ENCODE measurements at regions not wholly inside any gene's neighbourhood (a gene's known extent, or its start where the extent isn't known, plus 50 kb on each side); places are given as distances from the start of the nearest gene placed in this dataset.
"Not testable (repeated sequence)": the region's sequence is repeated elsewhere in the genome, so short reads cannot be mapped to it uniquely, and the experiment has no call there.

DNA sequence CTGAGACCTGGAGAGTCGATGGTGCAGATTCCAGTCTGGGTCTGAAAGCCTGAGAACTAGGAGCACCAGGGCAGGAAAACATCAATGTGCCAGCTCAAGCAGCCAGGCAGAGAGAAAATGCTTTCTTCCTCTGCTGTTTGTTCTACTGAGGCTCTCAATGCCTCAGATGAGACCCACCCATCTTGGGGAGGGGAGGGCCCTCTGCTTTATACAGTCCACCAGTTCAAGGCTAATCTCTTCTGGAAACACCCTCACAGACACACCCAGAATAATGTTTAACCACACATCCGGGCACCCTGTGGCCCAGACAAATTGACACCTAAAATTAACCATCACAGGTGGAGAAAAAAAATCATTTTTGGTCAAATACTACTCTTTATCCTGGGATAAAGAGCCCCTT, 89.3 kb upstream of the SLC22A23 start:
- no peak for DNase-seq (ENCODE audit: low spot score)

DNA sequence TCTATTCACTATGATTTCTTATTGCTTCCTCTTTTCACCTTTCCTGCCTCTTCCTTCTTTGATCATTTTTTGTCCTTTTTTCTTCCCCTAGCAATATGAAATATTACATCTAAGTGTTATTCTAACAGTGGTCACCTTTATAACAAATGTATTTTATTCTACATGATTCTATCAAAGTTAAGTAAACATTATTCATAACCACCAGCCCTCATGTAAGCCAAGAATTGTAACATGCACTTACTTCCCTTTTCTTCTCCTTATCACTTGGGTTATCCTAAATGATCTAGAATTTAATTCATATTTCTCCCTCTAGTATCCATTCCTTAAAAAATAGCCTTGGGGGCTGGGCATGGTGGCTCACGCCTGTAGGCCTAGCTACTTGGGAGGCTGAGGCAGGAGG, 88.3 kb upstream of the SLC22A23 start:
- no peak for DNase-seq (ENCODE audit: low spot score)

DNA sequence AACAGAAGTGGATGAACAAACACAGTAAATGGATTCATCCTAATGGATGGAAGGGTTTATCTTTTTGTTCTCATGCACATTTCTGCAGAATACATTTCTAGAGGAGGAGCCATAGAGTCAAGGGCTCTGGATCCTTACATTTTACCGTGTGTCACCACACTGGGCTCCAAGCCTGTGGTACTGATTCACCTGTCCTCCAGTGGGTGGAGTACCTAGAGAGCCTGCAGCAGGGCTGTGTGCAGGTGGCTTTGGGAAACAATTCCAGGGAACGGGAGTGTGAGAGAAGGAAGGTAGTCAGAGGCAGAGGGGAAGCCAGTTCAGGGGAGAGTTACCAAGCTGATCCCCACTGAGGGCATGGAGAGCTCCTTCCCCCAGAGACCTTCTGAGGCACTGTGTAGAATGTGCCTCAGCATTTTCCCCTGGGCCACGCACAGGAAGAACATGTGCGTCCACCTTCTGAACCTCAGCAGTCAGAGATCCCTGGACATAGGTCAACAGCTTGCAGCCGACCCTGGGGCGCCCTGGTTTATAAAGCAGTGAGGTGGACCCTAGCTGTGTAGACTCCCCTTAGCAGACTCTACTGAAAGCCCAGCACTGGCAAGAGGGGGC, 85.3 kb upstream of the SLC22A23 start:
- no peak for DNase-seq (ENCODE audit: low spot score)

DNA sequence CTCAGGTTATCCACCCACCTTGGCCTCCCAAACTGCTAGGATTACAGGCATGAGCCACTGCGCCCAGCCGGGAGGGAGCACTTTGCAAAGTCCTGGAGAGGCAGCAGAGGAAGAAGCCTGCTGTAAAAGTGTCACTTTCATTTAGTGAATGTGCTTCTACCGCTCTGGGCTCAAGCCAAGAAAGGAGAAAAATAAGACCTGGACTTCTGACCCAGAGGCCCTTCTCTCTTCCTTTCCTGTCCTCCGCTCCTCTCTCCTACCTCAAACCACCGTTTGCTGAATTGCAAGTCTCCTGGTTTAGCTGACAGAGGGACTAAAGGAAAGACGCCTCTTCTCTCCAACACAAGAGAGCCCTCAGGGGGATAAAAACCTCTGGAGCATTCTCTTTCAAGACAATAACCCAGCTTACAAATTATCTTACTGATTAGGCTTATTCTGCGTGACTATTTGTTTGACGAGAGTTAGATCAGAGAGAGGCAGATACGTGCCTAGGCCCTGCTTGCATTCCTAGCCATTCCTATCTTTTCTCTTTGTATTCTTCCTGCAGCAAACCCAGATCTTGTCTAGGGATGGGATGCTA, 84.2 kb upstream of the SLC22A23 start:
- DNase-seq (ENCODE audit: low spot score): no peak

DNA sequence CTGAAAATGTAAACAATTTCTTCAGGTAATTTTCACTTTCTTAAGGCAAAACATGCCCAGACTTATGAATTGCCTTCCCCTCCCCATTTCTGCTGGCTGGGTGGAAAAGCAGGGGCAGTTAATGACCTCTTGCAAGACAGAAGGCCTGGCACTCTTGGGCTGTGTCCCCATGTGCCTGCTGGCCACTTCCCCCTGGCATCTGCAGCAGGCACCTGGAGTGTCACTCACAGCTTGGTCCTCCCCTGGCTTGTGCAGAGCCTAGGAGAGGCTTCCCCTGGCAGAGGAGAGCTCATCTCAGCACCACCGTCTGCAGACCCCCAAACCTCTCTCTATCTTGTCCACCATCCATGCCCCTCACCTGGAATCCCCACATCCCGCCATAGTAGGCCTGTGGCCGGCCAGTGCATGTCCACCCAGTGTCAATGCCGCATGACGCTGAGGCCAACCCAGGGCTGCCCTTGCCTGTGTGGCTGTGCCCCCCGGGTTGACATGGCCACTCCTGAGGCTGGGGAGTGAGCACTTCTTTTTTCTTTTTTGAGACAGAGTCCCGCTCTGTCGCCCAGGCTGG, 83.5 kb upstream of the SLC22A23 start:
- no peak for DNase-seq (ENCODE audit: low spot score)

DNA sequence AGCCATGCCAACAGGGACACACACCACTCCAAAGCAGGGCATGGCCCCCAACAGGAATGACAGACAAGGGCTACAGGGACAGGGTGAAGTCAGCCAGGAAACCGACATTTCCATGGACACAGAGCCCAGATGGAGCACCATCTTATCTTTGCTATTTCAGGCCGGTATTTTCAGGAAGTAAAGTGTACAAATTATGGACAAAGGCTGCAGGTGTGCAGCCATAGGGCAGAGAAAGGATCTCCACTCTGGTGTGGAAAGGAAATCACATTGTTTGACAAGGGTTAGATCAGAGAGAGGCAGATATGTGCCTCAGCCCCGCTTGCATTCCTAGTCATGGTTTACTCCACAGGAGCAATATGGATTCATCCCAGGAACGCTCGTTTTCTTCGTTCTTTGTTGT, 81.7 kb upstream of the SLC22A23 start:
- DNase-seq (ENCODE audit: low spot score): no peak

DNA sequence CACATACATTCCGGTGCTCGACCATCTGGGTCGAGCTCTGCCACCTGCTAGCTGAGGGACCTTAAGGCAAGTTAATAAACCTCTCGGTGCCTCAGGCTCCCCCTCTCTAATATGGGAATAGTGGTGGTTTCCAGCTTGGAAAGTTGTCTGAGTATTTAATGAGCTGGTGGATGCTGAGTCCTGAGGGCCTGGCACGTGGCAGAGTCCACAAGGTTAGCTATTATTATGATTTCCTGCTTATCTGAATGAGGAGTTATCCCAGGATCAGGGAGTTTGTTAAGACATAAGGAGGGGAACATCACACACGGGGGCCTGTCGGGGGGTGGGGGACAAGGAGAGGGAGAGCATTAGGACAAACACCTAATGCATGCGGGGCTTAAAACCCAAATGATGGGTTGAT, 80.1 kb upstream of the SLC22A23 start:
- DNase-seq (ENCODE audit: low spot score): no peak

DNA sequence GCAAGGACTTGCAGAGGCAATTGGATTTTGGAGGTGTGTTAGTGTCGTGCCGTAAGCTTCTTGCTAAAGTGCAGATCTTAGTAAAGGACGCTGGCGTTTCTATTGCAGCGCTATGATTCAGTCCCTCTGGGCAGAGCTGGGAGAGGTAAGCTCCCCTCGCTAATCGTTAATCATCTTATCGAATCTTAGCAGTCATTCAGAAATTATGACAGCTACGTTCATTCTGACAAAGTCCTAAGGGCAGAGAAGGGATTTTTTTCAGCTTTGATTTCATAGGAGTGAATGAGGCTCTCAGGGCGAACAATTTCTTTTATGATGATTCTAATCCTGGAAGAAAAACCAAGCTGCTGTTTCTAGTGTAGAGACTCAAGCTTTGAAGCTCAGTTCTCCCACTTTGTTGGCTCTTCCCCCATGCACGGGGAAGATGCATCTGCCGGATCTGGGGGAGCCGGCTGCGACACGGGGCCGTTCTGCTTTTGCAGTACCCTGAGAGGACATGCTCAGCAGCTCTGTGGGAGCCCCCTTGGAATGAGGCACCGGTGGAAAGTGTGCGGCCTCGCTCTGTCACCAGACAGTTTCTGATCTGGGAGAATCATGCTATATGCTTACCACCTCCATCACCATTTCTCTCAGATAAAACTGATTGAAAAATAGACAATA, 79.1 kb upstream of the SLC22A23 start:
- no peak for DNase-seq (ENCODE audit: low spot score)

DNA sequence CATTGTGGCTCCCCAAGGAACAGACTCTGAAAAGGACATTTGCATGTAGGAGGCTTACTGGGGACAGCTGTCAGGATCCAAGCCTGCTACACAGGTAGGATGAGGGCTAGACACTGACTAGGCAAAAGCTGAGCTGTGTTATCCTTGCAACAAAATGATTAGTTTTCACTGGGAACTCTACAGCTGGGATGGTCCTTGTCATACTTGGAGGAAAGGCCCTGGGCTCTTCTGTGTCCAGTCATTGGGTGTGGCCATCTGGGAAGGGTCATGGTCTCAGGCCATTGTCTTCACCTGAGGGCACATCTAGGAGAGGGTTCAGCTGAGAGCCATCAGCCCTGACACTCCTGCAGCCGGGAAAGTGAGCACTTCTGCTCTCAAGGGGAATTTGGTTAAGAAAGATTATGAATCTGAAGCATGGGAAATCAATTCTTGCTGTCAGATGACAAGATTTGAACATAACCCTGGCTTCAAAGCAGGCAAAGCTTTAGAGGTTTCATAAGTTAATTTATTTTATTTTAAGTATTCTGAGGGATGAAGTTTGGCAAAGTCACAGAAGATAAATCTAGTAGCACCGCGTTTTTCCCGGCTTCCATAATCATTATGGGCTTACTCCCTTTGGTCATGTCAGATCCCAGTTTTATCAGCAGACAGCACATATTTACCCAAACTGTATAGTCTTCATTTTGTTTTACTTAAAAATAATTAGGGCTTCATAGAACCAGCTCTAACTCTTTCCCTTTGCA, 78.4 kb upstream of the SLC22A23 start:
- no peak for DNase-seq (ENCODE audit: low spot score)

DNA sequence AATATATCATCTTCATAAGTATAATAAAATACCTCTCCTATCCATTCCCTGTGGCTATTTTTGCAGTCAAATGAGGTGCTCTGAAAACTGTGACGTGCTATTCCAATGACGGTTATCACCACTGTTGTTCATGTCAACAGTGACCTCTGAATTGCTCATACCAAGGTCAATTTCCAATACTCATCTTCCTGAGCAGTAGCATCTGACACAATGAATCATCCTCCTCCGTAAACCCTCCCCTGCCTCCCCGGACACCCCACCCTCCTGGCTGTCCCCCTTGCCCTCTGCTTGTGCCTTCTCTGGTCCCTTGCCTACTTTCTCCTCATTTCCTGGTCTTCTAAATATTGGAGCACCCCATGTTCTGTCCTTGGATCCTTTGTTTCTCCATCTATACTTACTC, 77.7 kb upstream of the SLC22A23 start:
- DNase-seq (ENCODE audit: low spot score): no peak

DNA sequence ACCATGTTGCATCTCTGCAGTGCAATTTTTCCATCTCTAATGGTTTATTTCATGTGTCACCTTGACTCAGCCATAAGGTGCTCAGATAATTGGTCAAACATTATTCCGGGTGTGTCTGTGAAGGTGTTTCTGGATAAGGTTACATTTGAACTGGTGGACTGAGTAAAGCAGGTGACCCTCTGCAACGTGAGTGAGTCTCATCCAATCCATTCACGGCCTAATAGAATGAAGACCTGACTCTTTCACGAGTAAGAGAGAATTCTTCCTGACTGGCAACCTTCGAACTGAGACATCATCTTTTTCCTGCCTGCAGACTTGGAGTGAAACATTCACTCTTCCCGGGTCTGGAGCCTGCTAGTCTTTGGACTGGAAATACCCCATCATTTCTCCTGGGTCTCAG, 77.1 kb upstream of the SLC22A23 start:
- DNase-seq (ENCODE audit: low spot score): no peak

DNA sequence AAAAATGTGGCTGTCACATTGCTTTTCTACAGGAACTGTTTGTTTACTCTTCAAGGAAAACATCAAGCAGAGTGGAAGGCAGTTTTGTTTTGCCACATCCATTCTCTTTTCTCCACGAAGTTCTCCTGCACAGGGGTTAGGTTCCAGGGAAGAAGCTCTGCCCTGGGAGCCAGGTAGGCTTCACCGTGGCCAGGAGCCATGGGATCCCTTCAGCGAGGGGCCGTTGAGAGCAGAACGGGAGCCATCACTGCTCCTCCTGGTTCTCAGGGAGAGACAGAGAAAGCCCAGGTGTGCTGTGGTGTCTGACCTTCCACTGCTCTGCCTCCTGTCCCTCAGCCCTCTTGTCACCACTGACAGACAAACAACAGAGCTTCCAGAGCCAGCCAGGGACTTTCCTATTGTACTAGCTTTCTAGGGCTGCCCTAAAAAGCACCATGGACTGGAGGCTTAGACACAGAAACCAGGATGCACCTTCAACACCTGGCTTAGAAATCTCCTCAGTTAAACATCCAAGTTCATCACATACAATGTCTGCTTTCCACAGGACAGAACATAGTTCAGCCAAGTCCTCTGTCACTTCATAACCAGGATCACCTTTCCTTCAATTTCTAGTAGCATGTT, 75.6 kb upstream of the SLC22A23 start:
- no peak for DNase-seq (ENCODE audit: low spot score)

DNA sequence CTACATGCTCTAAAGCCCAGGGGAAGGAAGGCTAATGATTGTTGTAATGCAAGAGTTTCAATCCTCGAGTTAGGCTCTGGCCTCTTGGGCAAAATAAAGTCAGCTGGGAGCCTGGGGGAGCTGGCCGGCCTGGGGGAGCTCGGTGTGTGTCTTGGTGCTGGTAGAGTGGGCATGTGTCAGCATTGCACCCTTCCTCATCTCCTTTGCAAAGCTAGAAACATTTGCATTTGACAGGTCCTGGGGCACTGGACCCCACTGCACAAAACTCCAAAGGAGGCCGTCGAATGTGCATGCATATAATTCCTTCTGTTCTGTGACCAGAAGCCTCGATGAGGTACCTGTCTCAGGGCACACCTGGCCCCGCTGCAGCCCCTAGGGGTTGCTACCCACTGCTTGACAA, 74.6 kb upstream of the SLC22A23 start:
- DNase-seq (ENCODE audit: low spot score): no peak

DNA sequence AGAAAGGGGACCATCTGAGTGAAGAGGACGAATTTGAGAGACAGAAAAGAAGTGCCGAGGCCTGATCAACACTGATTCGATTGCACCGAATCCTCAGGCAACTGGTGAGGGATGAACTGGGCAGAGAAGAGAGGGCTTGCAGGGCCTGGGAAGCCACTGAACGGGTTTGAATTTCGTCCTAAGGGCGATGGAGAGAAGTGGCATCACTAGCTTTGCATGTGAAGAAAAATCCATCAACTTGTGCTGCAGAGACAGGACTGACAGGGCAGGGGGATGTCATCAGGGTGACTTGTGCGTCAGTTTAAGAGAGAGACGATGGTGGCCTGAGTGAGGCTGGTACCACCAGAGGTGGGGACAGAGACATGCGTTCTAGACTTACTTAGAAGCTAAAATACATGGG, 73.7 kb upstream of the SLC22A23 start:
- DNase-seq (ENCODE audit: low spot score): no peak

DNA sequence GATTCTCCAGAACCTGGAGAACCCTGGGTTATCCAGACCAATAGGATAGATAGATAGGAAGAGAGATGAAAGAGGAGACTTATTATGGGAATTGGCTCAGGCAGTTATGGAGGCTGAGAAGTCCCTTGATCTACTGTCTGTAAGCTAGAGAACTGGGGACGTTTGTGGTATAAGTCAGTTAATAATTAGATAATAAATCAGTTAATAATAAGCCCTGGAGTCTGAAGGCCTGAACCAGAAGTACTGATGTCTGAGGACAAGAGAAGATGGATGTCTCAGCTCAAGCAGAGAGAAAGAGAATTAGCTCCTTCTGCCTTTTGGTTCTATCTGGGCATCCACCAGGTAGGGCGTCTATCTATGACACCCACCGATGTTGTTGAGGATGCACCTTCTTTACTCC, 72.9 kb upstream of the SLC22A23 start:
- DNase-seq (ENCODE audit: low spot score): no peak

DNA sequence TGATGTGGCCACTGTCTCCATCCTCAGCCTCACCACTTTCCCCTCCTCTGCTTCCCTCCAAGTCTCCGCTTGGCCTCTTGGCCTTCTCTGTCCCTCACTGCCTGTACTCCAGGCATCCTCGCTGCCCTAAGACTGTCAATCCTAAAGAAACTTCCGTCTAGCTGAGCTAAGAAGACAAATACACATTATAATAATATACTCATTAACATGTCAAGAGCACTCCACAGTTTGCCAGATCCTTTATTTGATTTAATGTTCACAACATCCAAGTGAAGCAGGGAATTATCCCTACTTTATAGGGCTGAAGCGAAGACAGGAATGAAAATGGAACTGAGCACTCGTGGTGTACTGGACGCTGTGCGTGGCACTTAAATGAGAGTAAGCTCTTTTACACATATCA, 72.4 kb upstream of the SLC22A23 start:
- no peak for DNase-seq (ENCODE audit: low spot score)

DNA sequence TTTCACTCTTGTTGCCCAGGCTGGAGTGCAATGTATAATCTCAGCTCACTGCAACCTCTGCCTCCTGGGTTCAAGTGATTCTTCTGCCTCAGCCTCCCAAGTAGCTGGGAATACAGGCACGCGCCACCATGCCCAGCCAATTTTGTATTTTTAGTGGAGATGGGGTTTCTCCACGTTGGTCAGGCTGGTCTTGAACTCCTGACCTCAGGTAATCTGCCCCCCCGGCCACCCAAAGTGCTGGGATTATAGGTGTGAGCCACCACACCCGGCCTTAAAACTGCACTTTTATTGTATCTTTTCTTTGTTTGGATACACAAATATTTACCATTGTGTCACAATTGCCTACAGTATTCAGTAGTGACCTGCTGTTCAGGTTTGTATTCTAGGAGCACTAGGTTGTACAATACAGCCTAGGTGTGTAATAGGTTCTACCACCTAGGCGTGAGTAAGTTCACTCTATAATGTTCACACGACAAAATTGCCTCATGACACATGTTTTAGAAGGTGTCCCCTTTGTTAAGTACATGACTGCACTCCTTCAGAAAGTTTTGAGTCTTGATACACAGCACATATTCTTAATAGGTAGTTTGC, 71.3 kb upstream of the SLC22A23 start:
- not testable (repeated sequence) for DNase-seq (ENCODE audit: low spot score)

DNA sequence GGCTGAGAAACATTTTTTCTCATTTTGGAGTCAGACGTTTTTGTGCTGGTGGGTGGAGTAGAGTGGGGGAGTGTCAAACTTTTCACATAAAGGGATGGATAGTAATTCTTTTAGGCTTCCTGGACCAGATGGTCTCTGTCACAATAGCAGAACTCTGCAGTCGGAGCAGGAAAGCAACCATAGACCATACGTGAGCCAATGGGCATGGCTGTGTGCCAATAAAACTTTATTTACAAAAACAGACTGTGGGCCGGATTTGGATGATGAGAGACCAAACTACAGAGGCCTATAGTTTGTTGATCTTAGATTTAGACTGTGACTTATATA, 70.8 kb upstream of the SLC22A23 start:
- no peak for DNase-seq (ENCODE audit: low spot score)

DNA sequence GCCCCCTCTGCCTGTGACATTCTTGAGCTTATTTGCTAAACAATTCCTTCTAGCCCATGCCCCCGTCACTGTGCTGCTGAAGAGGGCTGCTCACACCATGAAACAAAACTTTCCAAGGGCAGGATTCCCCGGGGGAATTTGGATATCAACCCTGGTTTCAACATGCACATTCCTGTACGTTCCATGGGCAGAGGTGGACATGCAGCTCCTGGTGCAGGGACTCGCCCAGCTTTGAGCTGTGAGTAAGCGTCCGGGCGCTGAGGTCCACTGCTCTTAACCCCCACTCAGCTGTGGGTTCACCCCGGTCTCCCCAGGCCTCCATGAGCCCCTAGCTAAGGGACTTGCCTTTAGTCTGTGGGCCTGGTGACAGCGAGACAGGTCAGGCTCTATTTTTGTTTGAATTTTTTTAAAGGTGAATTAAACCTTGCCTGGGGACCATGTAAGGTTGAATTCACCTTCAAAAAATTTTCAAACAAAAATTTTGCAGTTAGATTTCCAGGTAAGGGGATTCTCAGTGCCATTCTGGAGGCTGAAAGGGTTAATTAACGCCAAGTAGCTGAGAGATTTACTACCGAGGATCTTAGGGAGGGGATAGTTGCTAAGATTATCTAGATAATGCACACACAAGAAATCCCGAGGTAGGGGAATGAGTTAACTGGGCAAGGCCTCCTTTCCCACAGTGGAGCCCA, 70.3 kb upstream of the SLC22A23 start:
- no peak for DNase-seq (ENCODE audit: low spot score)

DNA sequence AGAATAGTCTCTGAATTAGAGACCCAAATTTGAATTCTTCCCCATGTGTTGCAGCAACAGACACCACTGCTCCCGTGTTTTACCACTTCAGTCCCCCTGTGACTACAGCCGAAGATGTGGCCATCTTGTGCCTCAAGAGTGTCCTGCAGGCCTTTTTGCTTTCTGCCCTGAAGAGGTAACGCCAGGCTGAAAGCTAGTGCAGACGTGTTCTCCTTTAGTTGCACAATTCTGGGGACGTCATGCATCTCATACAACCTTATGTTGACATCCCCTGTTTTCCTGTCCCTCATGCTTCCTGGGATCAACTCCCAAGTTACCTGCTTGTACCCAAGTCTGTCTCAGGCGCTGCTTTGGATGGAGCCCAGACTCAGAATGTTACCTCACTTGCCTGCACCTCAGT, 69.1 kb upstream of the SLC22A23 start:
- DNase-seq (ENCODE audit: low spot score): no peak

DNA sequence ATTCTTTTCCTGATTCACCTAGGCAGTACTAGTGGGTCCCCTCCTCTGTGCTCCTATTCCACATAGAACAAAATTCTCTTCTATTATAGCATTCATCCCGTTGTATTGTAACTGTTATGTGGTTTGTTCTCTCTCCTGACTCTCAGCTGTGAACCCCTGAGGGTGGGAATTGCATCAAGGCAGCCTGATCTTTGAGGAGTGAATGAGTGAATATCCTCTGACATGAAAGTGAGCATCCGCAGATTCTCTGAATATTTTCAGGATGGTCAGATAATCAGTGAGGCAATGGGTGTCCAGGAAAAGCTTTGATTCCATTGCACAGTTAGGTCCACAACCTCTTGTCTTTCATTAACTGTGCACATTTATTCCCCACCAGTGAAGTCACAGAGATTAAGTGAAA, 67.6 kb upstream of the SLC22A23 start:
- no peak for DNase-seq (ENCODE audit: low spot score)

DNA sequence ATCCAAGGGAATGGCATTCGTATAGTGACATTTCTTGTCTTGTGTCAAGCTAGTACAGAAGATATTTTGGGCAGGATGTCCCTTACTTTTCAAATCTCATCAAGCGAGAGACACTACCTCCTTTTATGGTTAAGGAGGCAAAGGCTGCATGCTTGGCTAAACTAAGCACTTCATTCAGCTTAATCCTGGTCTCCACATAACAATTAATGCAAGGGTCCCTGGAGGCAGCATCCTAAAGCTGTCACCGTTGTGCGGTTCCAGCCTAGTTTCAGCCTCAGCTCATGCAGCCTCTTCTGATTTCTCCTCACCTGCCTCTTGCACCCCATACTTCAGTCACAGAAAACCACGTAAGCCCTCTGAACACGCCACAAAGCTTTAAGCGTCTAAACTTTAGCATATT, 67.1 kb upstream of the SLC22A23 start:
- no peak for DNase-seq (ENCODE audit: low spot score)
